ENCODE measurements at regions not wholly inside any gene's neighbourhood (a gene's known extent, or its start where the extent isn't known, plus 50 kb on each side); places are given as distances from the start of the nearest gene placed in this dataset.
"Not testable (repeated sequence)": the region's sequence is repeated elsewhere in the genome, so short reads cannot be mapped to it uniquely, and the experiment has no call there.

GRCh38 chr2:239833269-239834109 is 191.7 kb downstream of the NDUFA10 start:
- no peaks in the 10 kb centered on the region for H3K9me3 ChIP-seq (ENCODE audit: control insufficient read depth, low read length)
- no peaks in the 10 kb centered on the region for H3K36me3 ChIP-seq (ENCODE audit: control insufficient read depth, insufficient read depth, low read length)
- WGBS, 2 experiments, result 92 to 95% methylated on average over 21 of the region's 21 CpGs
- H3K27ac ChIP-seq (ENCODE audit: insufficient read depth, low read depth, low read length, poor library complexity, severe bottlenecking), result no peak overlapping the region
- H3K27me3 ChIP-seq (ENCODE audit: control insufficient read depth, insufficient read depth, low read length, poor library complexity, severe bottlenecking), result no peaks in the 10 kb centered on the region
- no peak overlapping the region for H3K4me3 ChIP-seq (ENCODE audit: insufficient read depth, low read depth, low read length)
- no peaks in the 10 kb centered on the region for H3K4me1 ChIP-seq (ENCODE audit: control insufficient read depth, insufficient read depth, low read length)

GRCh38 chr2:239832490-239833268 is 192.5 kb downstream of the NDUFA10 start:
- no peaks in the 10 kb centered on the region for H3K4me1 ChIP-seq (ENCODE audit: control insufficient read depth, insufficient read depth, low read length)
- no peak overlapping the region for H3K4me3 ChIP-seq (ENCODE audit: insufficient read depth, low read depth, low read length)
- 91 to 94% methylated on average over 19 of the region's 19 CpGs for WGBS, 2 experiments

GRCh38 chr2:239831861-239832489 is 193.2 kb downstream of the NDUFA10 start:
- H3K4me3 ChIP-seq (ENCODE audit: insufficient read depth, low read depth, low read length), result no peak overlapping the region
- no peaks in the 10 kb centered on the region for H3K27me3 ChIP-seq (ENCODE audit: control insufficient read depth, insufficient read depth, low read length, poor library complexity, severe bottlenecking)
- WGBS, 2 experiments, result 94 to 95% methylated on average over 4 of the region's 4 CpGs
- H3K9me3 ChIP-seq (ENCODE audit: control insufficient read depth, low read length), result no peaks in the 10 kb centered on the region
- H3K4me1 ChIP-seq (ENCODE audit: control insufficient read depth, insufficient read depth, low read length), result no peaks in the 10 kb centered on the region
- H3K36me3 ChIP-seq (ENCODE audit: control insufficient read depth, insufficient read depth, low read length), result no peaks in the 10 kb centered on the region
- H3K27ac ChIP-seq (ENCODE audit: insufficient read depth, low read depth, low read length, poor library complexity, severe bottlenecking), result no peak overlapping the region

More at GRCh38 chr2:239832490-239833268, 192.5 kb downstream of the NDUFA10 start:
- Histone ChIP-seq H3K36me3 (ENCODE audit: control insufficient read depth, insufficient read depth, low read length) (no peaks in the 10 kb centered on the region), H3K27ac (ENCODE audit: insufficient read depth, low read depth, low read length, poor library complexity, severe bottlenecking) (no peak overlapping the region), H3K9me3 (ENCODE audit: control insufficient read depth, low read length) (no peaks in the 10 kb centered on the region), H3K27me3 (ENCODE audit: control insufficient read depth, insufficient read depth, low read length, poor library complexity, severe bottlenecking) (no peaks in the 10 kb centered on the region)

- no peaks in the 10 kb centered on the region for H3K4me1 ChIP-seq (ENCODE audit: control insufficient read depth, insufficient read depth, low read length)
- H3K36me3 ChIP-seq (ENCODE audit: control insufficient read depth, insufficient read depth, low read length), result no peaks in the 10 kb centered on the region
- no peaks in the 10 kb centered on the region for H3K27me3 ChIP-seq (ENCODE audit: control insufficient read depth, insufficient read depth, low read length, poor library complexity, severe bottlenecking)
- H3K9me3 ChIP-seq (ENCODE audit: control insufficient read depth, low read length), result no peaks in the 10 kb centered on the region
- no peak overlapping the region for H3K4me3 ChIP-seq (ENCODE audit: insufficient read depth, low read depth, low read length)
- 56 to 60% methylated on average over 16 of the region's 16 CpGs for WGBS, 2 experiments
- H3K27ac ChIP-seq (ENCODE audit: insufficient read depth, low read depth, low read length, poor library complexity, severe bottlenecking), result no peak overlapping the region
Observed at GRCh38 chr2:239831001-239831731, 194.0 kb downstream of the NDUFA10 start.

GRCh38 chr2:239830121-239831000 is 194.8 kb downstream of the NDUFA10 start:
- no peaks in the 10 kb centered on the region for H3K36me3 ChIP-seq (ENCODE audit: control insufficient read depth, insufficient read depth, low read length)
- WGBS, 2 experiments, result 91% methylated on average over 9 of the region's 9 CpGs
- H3K27me3 ChIP-seq (ENCODE audit: control insufficient read depth, insufficient read depth, low read length, poor library complexity, severe bottlenecking), result no peaks in the 10 kb centered on the region
- H3K4me3 ChIP-seq (ENCODE audit: insufficient read depth, low read depth, low read length), result no peak overlapping the region
- no peaks in the 10 kb centered on the region for H3K9me3 ChIP-seq (ENCODE audit: control insufficient read depth, low read length)
- H3K27ac ChIP-seq (ENCODE audit: insufficient read depth, low read depth, low read length, poor library complexity, severe bottlenecking), result no peak overlapping the region
- H3K4me1 ChIP-seq (ENCODE audit: control insufficient read depth, insufficient read depth, low read length), result no peaks in the 10 kb centered on the region

GRCh38 chr2:239829326-239829725 is 195.8 kb downstream of the NDUFA10 start:
- H3K27ac ChIP-seq (ENCODE audit: insufficient read depth, low read depth, low read length, poor library complexity, severe bottlenecking), result no peak overlapping the region
- WGBS, 2 experiments, result 93 to 94% methylated on average over 15 of the region's 15 CpGs
- no peaks in the 10 kb centered on the region for H3K4me1 ChIP-seq (ENCODE audit: control insufficient read depth, insufficient read depth, low read length)
- no peaks in the 10 kb centered on the region for H3K27me3 ChIP-seq (ENCODE audit: control insufficient read depth, insufficient read depth, low read length, poor library complexity, severe bottlenecking)
- H3K36me3 ChIP-seq (ENCODE audit: control insufficient read depth, insufficient read depth, low read length), result no peaks in the 10 kb centered on the region
- no peak overlapping the region for H3K4me3 ChIP-seq (ENCODE audit: insufficient read depth, low read depth, low read length)
- H3K9me3 ChIP-seq (ENCODE audit: control insufficient read depth, low read length), result no peaks in the 10 kb centered on the region

GRCh38 chr2:239828973-239829275 is 196.2 kb downstream of the NDUFA10 start:
- H3K27me3 ChIP-seq (ENCODE audit: control insufficient read depth, insufficient read depth, low read length, poor library complexity, severe bottlenecking); H3K4me1 ChIP-seq (ENCODE audit: control insufficient read depth, insufficient read depth, low read length): not testable (repeated sequence)

GRCh38 chr2:239828192-239828972 is 196.8 kb downstream of the NDUFA10 start:
- Histone ChIP-seq H3K27me3 (ENCODE audit: control insufficient read depth, insufficient read depth, low read length, poor library complexity, severe bottlenecking) (no peaks in the 10 kb centered on the region), H3K9me3 (ENCODE audit: control insufficient read depth, low read length) (no peaks in the 10 kb centered on the region), H3K27ac (ENCODE audit: insufficient read depth, low read depth, low read length, poor library complexity, severe bottlenecking) (no peak overlapping the region), H3K4me3 (ENCODE audit: insufficient read depth, low read depth, low read length) (no peak overlapping the region), H3K4me1 (ENCODE audit: control insufficient read depth, insufficient read depth, low read length) (no peaks in the 10 kb centered on the region), H3K36me3 (ENCODE audit: control insufficient read depth, insufficient read depth, low read length) (no peaks in the 10 kb centered on the region)
- 77% methylated on average over 20 of the region's 20 CpGs for WGBS, 2 experiments

More at GRCh38 chr2:239828973-239829275, 196.2 kb downstream of the NDUFA10 start:
- not testable (repeated sequence) for H3K36me3 ChIP-seq (ENCODE audit: control insufficient read depth, insufficient read depth, low read length); H3K27ac ChIP-seq (ENCODE audit: insufficient read depth, low read depth, low read length, poor library complexity, severe bottlenecking); H3K9me3 ChIP-seq (ENCODE audit: control insufficient read depth, low read length); H3K4me3 ChIP-seq (ENCODE audit: insufficient read depth, low read depth, low read length)
- WGBS, 2 experiments, result 88% methylated on average over 12 of the region's 12 CpGs

GRCh38 chr2:239827523-239827890 is 197.6 kb downstream of the NDUFA10 start:
- WGBS, 2 experiments, result 95 to 96% methylated on average over 11 of the region's 11 CpGs
- H3K4me3 ChIP-seq (ENCODE audit: insufficient read depth, low read depth, low read length), result no peak overlapping the region
- no peaks in the 10 kb centered on the region for H3K9me3 ChIP-seq (ENCODE audit: control insufficient read depth, low read length)
- no peaks in the 10 kb centered on the region for H3K36me3 ChIP-seq (ENCODE audit: control insufficient read depth, insufficient read depth, low read length)
- H3K4me1 ChIP-seq (ENCODE audit: control insufficient read depth, insufficient read depth, low read length), result no peaks in the 10 kb centered on the region
- no peaks in the 10 kb centered on the region for H3K27me3 ChIP-seq (ENCODE audit: control insufficient read depth, insufficient read depth, low read length, poor library complexity, severe bottlenecking)
- no peak overlapping the region for H3K27ac ChIP-seq (ENCODE audit: insufficient read depth, low read depth, low read length, poor library complexity, severe bottlenecking)
